KMS-11 (cell line): ENCODE measurements at regions not wholly inside any gene's neighbourhood (a gene's known extent, or its start where the extent isn't known, plus 50 kb on each side); places are given as distances from the start of the nearest gene placed in this dataset.

Source experiments
- H2AFZ ChIP-seq: fragments of 200-600 bp; sonication (generic); 2 replicates; pipeline ENCODE4 v1.6.1; 2016; ENCODE audit warnings: antibody characterized with exemption, mixed run types, low read depth
- H3K27ac ChIP-seq: fragments of 200-600 bp; sonication (generic); 2 replicates; pipeline ENCODE4 v1.6.1; 2016; ENCODE audit warnings: mild to moderate bottlenecking, mixed run types
- H3K27me3 ChIP-seq: fragments of 200-600 bp; sonication (generic); 2 replicates; pipeline ENCODE4 v1.6.1; 2017; ENCODE audit warnings: mild to moderate bottlenecking, low read depth, mixed run types, moderate library complexity; ENCODE audit not compliant: insufficient read depth
- H3K36me3 ChIP-seq: fragments of 200-600 bp; sonication (generic); 2 replicates; pipeline ENCODE4 v1.6.1; 2017; ENCODE audit warnings: mild to moderate bottlenecking, mixed run types; ENCODE audit not compliant: insufficient read depth
- H3K4me1 ChIP-seq: fragments of 200-600 bp; sonication (generic); 2 replicates; pipeline ENCODE4 v1.6.1; 2016; ENCODE audit warnings: mild to moderate bottlenecking, low read depth, mixed run types; ENCODE audit not compliant: poor library complexity, severe bottlenecking
- H3K4me2 ChIP-seq: fragments of 200-600 bp; sonication (generic); 2 replicates; pipeline ENCODE4 v1.7.0; 2016; ENCODE audit warnings: mild to moderate bottlenecking, mixed run types
- H3K4me3 ChIP-seq: fragments of 200-600 bp; sonication (generic); IDR thresholded peaks from 2 replicates; pipeline ENCODE4 v1.6.1; 2017; ENCODE audit warnings: low read depth, low read length, mixed read lengths; ENCODE audit not compliant: insufficient read depth
- H3K79me2 ChIP-seq: fragments of 200-600 bp; sonication (generic); 2 replicates; pipeline ENCODE4 v1.6.1; 2016; ENCODE audit warnings: low read depth, mixed run types; ENCODE audit not compliant: insufficient read depth
- H3K9ac ChIP-seq: fragments of 200-600 bp; sonication (generic); 2 replicates; pipeline ENCODE4 v1.6.1; 2016; ENCODE audit warnings: mild to moderate bottlenecking, mixed run types
- H4K20me1 ChIP-seq: fragments of 200-600 bp; sonication (generic); 2 replicates; pipeline ENCODE4 v1.6.1; 2016; ENCODE audit warnings: mild to moderate bottlenecking, mixed run types; ENCODE audit not compliant: insufficient read depth
- TF ChIP-seq, protein P1 (sequence below): fragments of 200-600 bp; sonication (generic); conservative IDR thresholded peaks from 2 replicates; pipeline ENCODE4 v1.6.1; 2017; ENCODE audit warnings: low read depth, mild to moderate bottlenecking, antibody characterized with exemption, low read length, moderate library complexity, mixed read lengths

DNA sequence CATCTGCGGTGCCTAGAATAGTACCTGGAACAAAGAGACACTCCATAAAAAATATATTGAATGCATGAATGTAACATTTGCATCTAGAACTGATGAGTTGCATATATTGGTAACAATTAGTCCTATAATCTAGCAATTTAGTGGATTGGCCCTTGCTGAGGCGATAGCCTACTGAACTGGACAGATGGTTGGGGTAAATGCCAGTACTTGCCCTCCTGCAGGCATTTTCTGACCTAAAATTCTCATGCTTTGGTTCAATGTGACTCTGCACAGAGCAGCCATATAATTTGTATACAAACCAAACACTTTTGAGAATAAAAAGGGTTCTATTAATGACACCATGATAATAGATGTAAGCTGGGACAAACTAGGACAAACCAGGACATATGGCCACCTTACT, 313.6 kb downstream of the OLFM3 start:
- Histone ChIP-seq H3K4me3 (no peak overlapping the region), H3K27me3 (no peaks in the 10 kb centered on the region), H3K79me2 (no peaks in the 10 kb centered on the region), H2AFZ (no peak overlapping the region), H3K36me3 (no peaks in the 10 kb centered on the region), H4K20me1 (no peaks in the 10 kb centered on the region), H3K9ac (no peak overlapping the region), H3K4me2 (no peak overlapping the region), H3K4me1 (no peaks in the 10 kb centered on the region), H3K27ac (no peak overlapping the region)
- TF ChIP-seq, protein P1, sequence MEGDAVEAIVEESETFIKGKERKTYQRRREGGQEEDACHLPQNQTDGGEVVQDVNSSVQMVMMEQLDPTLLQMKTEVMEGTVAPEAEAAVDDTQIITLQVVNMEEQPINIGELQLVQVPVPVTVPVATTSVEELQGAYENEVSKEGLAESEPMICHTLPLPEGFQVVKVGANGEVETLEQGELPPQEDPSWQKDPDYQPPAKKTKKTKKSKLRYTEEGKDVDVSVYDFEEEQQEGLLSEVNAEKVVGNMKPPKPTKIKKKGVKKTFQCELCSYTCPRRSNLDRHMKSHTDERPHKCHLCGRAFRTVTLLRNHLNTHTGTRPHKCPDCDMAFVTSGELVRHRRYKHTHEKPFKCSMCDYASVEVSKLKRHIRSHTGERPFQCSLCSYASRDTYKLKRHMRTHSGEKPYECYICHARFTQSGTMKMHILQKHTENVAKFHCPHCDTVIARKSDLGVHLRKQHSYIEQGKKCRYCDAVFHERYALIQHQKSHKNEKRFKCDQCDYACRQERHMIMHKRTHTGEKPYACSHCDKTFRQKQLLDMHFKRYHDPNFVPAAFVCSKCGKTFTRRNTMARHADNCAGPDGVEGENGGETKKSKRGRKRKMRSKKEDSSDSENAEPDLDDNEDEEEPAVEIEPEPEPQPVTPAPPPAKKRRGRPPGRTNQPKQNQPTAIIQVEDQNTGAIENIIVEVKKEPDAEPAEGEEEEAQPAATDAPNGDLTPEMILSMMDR, result no peak

- Histone ChIP-seq H3K9ac (no peak overlapping the region), H3K4me3 (no peak overlapping the region), H2AFZ (no peak overlapping the region), H3K4me2 (no peak overlapping the region), H3K79me2 (no peaks in the 10 kb centered on the region), H4K20me1 (no peaks in the 10 kb centered on the region), H3K36me3 (no peaks in the 10 kb centered on the region), H3K4me1 (no peaks in the 10 kb centered on the region), H3K27ac (no peak overlapping the region), H3K27me3 (no peaks in the 10 kb centered on the region)
- TF ChIP-seq, protein P1, result no peak
These were observed 313.2 kb downstream of the OLFM3 start for GRCh38 chr1:101683561-101683960.

DNA sequence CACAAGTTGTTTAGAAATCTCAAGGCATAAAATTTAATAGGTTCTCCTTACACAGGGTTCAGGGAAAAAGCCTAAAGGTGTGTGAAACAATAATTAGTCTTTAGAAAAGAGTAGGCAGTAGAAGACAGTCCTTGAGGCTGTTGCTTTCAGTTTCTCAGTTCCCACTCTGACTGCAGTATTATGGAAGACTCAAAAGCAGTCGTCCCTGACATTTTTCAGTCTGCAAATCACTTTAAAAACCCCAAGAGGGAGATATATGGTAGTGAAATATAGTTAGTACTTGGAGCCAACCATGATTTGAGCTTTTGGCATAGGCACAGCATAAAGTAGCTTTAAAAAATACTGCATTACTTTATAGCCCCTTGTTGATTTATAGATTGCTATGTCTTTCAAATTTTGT, 299.7 kb downstream of the OLFM3 start:
- H4K20me1 ChIP-seq, result no peaks in the 10 kb centered on the region
- H3K27ac ChIP-seq, result no peak overlapping the region
- H3K79me2 ChIP-seq, result no peaks in the 10 kb centered on the region
- no peaks in the 10 kb centered on the region for H3K36me3 ChIP-seq
- TF ChIP-seq, protein P1, result no peak
- no peak overlapping the region for H3K9ac ChIP-seq
- no peak overlapping the region for H3K4me3 ChIP-seq
- H2AFZ ChIP-seq, result 0 out of 2 replicates have a peak overlapping the region, but pooled peaks have one; percentile 22
- H3K4me2 ChIP-seq, result no peak overlapping the region; the same call in 1 of the 2 replicates
- no peaks in the 10 kb centered on the region for H3K4me1 ChIP-seq
- no peaks in the 10 kb centered on the region for H3K27me3 ChIP-seq

GRCh38 chr1:101698681-101699080, 298.0 kb downstream of the OLFM3 start:
- H3K9ac ChIP-seq, result no peak overlapping the region

More at GRCh38 chr1:101698681-101699080, 298.0 kb downstream of the OLFM3 start:
- Histone ChIP-seq H3K27me3 (no peaks in the 10 kb centered on the region), H3K4me2 (no peak overlapping the region), H3K27ac (no peak overlapping the region), H3K4me1 (no peaks in the 10 kb centered on the region), H3K4me3 (no peak overlapping the region), H4K20me1 (no peaks in the 10 kb centered on the region), H2AFZ (no peak overlapping the region), H3K79me2 (no peaks in the 10 kb centered on the region), H3K36me3 (no peaks in the 10 kb centered on the region)
- TF ChIP-seq, protein P1, result no peak
